22Rv1 (cell line): ENCODE measurements at regions not wholly inside any gene's neighbourhood (a gene's known extent, or its start where the extent isn't known, plus 50 kb on each side); places are given as distances from the start of the nearest gene placed in this dataset.

ENCODE experiments used
- CTCF ChIP-seq: fragments of 450-650 bp; IDR thresholded peaks from 2 replicates; pipeline ENCODE4 v1.5.1; 2017; ENCODE audit warnings: mild to moderate bottlenecking
- ZFX ChIP-seq: fragments of 450-650 bp; IDR thresholded peaks from 2 replicates; pipeline ENCODE4 v1.6.1; 2017; ENCODE audit warnings: antibody characterized with exemption, borderline replicate concordance

- TF ChIP-seq CTCF: no peak
- TF ChIP-seq ZFX: no peak
Observed at GRCh38 chr2:57368190-57368589, 678.4 kb upstream of the VRK2 start.
